ENCODE measurements at regions not wholly inside any gene's neighbourhood (a gene's known extent, or its start where the extent isn't known, plus 50 kb on each side); places are given as distances from the start of the nearest gene placed in this dataset.
A peak's percentile ranks its signal among the peaks of the same experiment; 100 is the strongest.

GRCh38 chr15:66921319-66921915 is 144.0 kb upstream of the SMAD3 start:
- WGBS, 3 donors = 20 to 31% (median 22%) methylated on average over 6 of the region's 6 CpGs
- Histone ChIP-seq H3K36me3 (ENCODE audit: control insufficient read depth in 3 of 3, insufficient read depth in 2 of 3, low read depth in 1 of 3, low read length in 3 of 3) (no peaks in the 10 kb centered on the region), H3K4me1 (ENCODE audit: control insufficient read depth in 3 of 3, insufficient read depth in 2 of 3, low read depth in 1 of 3, low read length in 2 of 3) (no peaks in the 10 kb centered on the region), H3K27ac (ENCODE audit: low read depth in 1 of 3, low read length in 2 of 3) (no peak overlapping the region), H3K27me3 (ENCODE audit: control insufficient read depth in 3 of 3, insufficient read depth in 3 of 3, low read length in 3 of 3) (peaks cover 0 to 6% (median 0%) of the 10 kb centered on the region in 3 donors), H3K4me3 (ENCODE audit: low read depth in 1 of 3, low read length in 3 of 3) (no peak overlapping the region), H3K9me3 (ENCODE audit: control insufficient read depth in 2 of 2, insufficient read depth in 1 of 2, low read depth in 1 of 2, low read length in 1 of 2) (peaks cover 0 to 17% of the 10 kb centered on the region in 2 donors)
- FAIRE-seq (no peak), DNase-seq (peak in 1 of 2 donors; percentile 28)

GRCh38 chr15:66922608-66923007 is 142.8 kb upstream of the SMAD3 start:
- no peak for FAIRE-seq
- Histone ChIP-seq H3K36me3 (ENCODE audit: control insufficient read depth in 3 of 3, insufficient read depth in 2 of 3, low read depth in 1 of 3, low read length in 3 of 3) (no peaks in the 10 kb centered on the region), H3K27ac (ENCODE audit: low read depth in 1 of 3, low read length in 2 of 3) (no peak overlapping the region), H3K4me3 (ENCODE audit: low read depth in 1 of 3, low read length in 3 of 3) (no peak overlapping the region), H3K4me1 (ENCODE audit: control insufficient read depth in 3 of 3, insufficient read depth in 2 of 3, low read depth in 1 of 3, low read length in 2 of 3) (no peaks in the 10 kb centered on the region), H3K9me3 (ENCODE audit: control insufficient read depth in 2 of 2, insufficient read depth in 1 of 2, low read depth in 1 of 2, low read length in 1 of 2) (peaks cover 0 to 17% of the 10 kb centered on the region in 2 donors), H3K27me3 (ENCODE audit: control insufficient read depth in 3 of 3, insufficient read depth in 3 of 3, low read length in 3 of 3) (peaks cover 0 to 6% (median 0%) of the 10 kb centered on the region in 3 donors)
- no peak for DNase-seq
- 54 to 63% (median 54%) methylated on average over 3 of the region's 3 CpGs for WGBS, 3 donors

GRCh38 chr15:66923438-66923881 is 141.9 kb upstream of the SMAD3 start:
- Histone ChIP-seq H3K4me3 (ENCODE audit: low read depth in 1 of 3, low read length in 3 of 3) (no peak overlapping the region), H3K27ac (ENCODE audit: low read depth in 1 of 3, low read length in 2 of 3) (no peak overlapping the region), H3K36me3 (ENCODE audit: control insufficient read depth in 3 of 3, insufficient read depth in 2 of 3, low read depth in 1 of 3, low read length in 3 of 3) (no peaks in the 10 kb centered on the region), H3K27me3 (ENCODE audit: control insufficient read depth in 3 of 3, insufficient read depth in 3 of 3, low read length in 3 of 3) (peaks cover 0 to 6% (median 0%) of the 10 kb centered on the region in 3 donors), H3K4me1 (ENCODE audit: control insufficient read depth in 3 of 3, insufficient read depth in 2 of 3, low read depth in 1 of 3, low read length in 2 of 3) (no peaks in the 10 kb centered on the region), H3K9me3 (ENCODE audit: control insufficient read depth in 2 of 2, insufficient read depth in 1 of 2, low read depth in 1 of 2, low read length in 1 of 2) (peaks cover 0 to 14% of the 10 kb centered on the region in 2 donors)
- WGBS, 3 donors = 17 to 29% (median 23%) methylated on average over 7 of the region's 7 CpGs
- DNase-seq (peak; percentile 33 to 57), FAIRE-seq (no peak)

GRCh38 chr15:66924889-66925288 is 140.5 kb upstream of the SMAD3 start:
- no peaks in the 10 kb centered on the region for H3K36me3 ChIP-seq (ENCODE audit: control insufficient read depth in 3 of 3, insufficient read depth in 2 of 3, low read depth in 1 of 3, low read length in 3 of 3)
- DNase-seq (no peak), FAIRE-seq (no peak)
- no peak overlapping the region for H3K4me3 ChIP-seq (ENCODE audit: low read depth in 1 of 3, low read length in 3 of 3)
- H3K27me3 ChIP-seq (ENCODE audit: control insufficient read depth in 3 of 3, insufficient read depth in 3 of 3, low read length in 3 of 3) = peaks cover 0 to 2% (median 0%) of the 10 kb centered on the region in 3 donors
- H3K27ac ChIP-seq (ENCODE audit: low read depth in 1 of 3, low read length in 2 of 3) = no peak overlapping the region
- WGBS, 3 donors = 87 to 91% (median 87%) methylated on average over 3 of the region's 3 CpGs
- peaks cover 0 to 14% of the 10 kb centered on the region in 2 donors for H3K9me3 ChIP-seq (ENCODE audit: control insufficient read depth in 2 of 2, insufficient read depth in 1 of 2, low read depth in 1 of 2, low read length in 1 of 2)
- peaks cover 0 to 4% (median 0%) of the 10 kb centered on the region in 3 donors for H3K4me1 ChIP-seq (ENCODE audit: control insufficient read depth in 3 of 3, insufficient read depth in 2 of 3, low read depth in 1 of 3, low read length in 2 of 3)

GRCh38 chr15:66925721-66926120 is 139.7 kb upstream of the SMAD3 start:
- Histone ChIP-seq H3K4me1 (ENCODE audit: control insufficient read depth in 3 of 3, insufficient read depth in 2 of 3, low read depth in 1 of 3, low read length in 2 of 3) (peaks cover 0 to 12% (median 0%) of the 10 kb centered on the region in 3 donors), H3K4me3 (ENCODE audit: low read depth in 1 of 3, low read length in 3 of 3) (no peak overlapping the region), H3K9me3 (ENCODE audit: control insufficient read depth in 2 of 2, insufficient read depth in 1 of 2, low read depth in 1 of 2, low read length in 1 of 2) (peaks cover 0 to 14% of the 10 kb centered on the region in 2 donors), H3K36me3 (ENCODE audit: control insufficient read depth in 3 of 3, insufficient read depth in 2 of 3, low read depth in 1 of 3, low read length in 3 of 3) (no peaks in the 10 kb centered on the region), H3K27me3 (ENCODE audit: control insufficient read depth in 3 of 3, insufficient read depth in 3 of 3, low read length in 3 of 3) (peaks cover 0 to 2% (median 0%) of the 10 kb centered on the region in 3 donors), H3K27ac (ENCODE audit: low read depth in 1 of 3, low read length in 2 of 3) (no peak overlapping the region)
- WGBS, 3 donors = 83 to 89% (median 89%) methylated on average over 4 of the region's 4 CpGs
- FAIRE-seq (no peak), DNase-seq (no peak)

- Histone ChIP-seq H3K27me3 (ENCODE audit: control insufficient read depth in 3 of 3, insufficient read depth in 3 of 3, low read length in 3 of 3) (no peaks in the 10 kb centered on the region), H3K27ac (ENCODE audit: low read depth in 1 of 3, low read length in 2 of 3) (no peak overlapping the region), H3K36me3 (ENCODE audit: control insufficient read depth in 3 of 3, insufficient read depth in 2 of 3, low read depth in 1 of 3, low read length in 3 of 3) (no peaks in the 10 kb centered on the region), H3K9me3 (ENCODE audit: control insufficient read depth in 2 of 2, insufficient read depth in 1 of 2, low read depth in 1 of 2, low read length in 1 of 2) (peaks cover 0 to 9% of the 10 kb centered on the region in 2 donors), H3K4me3 (ENCODE audit: low read depth in 1 of 3, low read length in 3 of 3) (no peak overlapping the region), H3K4me1 (ENCODE audit: control insufficient read depth in 3 of 3, insufficient read depth in 2 of 3, low read depth in 1 of 3, low read length in 2 of 3) (peaks cover 0 to 27% (median 2%) of the 10 kb centered on the region in 3 donors)
- FAIRE-seq = no peak
- 61 to 63% (median 61%) methylated on average over 4 of the region's 4 CpGs for WGBS, 3 donors
- DNase-seq = no peak
These were observed 138.0 kb upstream of the SMAD3 start for GRCh38 chr15:66927201-66928077.

GRCh38 chr15:66928101-66928500 is 137.3 kb upstream of the SMAD3 start:
- Histone ChIP-seq H3K4me1 (ENCODE audit: control insufficient read depth in 3 of 3, insufficient read depth in 2 of 3, low read depth in 1 of 3, low read length in 2 of 3) (peaks cover 0 to 29% (median 2%) of the 10 kb centered on the region in 3 donors), H3K27me3 (ENCODE audit: control insufficient read depth in 3 of 3, insufficient read depth in 3 of 3, low read length in 3 of 3) (no peaks in the 10 kb centered on the region), H3K9me3 (ENCODE audit: control insufficient read depth in 2 of 2, insufficient read depth in 1 of 2, low read depth in 1 of 2, low read length in 1 of 2) (peaks cover 0 to 3% of the 10 kb centered on the region in 2 donors), H3K36me3 (ENCODE audit: control insufficient read depth in 3 of 3, insufficient read depth in 2 of 3, low read depth in 1 of 3, low read length in 3 of 3) (no peaks in the 10 kb centered on the region), H3K4me3 (ENCODE audit: low read depth in 1 of 3, low read length in 3 of 3) (no peak overlapping the region), H3K27ac (ENCODE audit: low read depth in 1 of 3, low read length in 2 of 3) (no peak overlapping the region)
- FAIRE-seq (no peak), DNase-seq (peak in 1 of 2 donors; percentile 21)

- H3K36me3 ChIP-seq (ENCODE audit: control insufficient read depth in 3 of 3, insufficient read depth in 2 of 3, low read depth in 1 of 3, low read length in 3 of 3) = no peaks in the 10 kb centered on the region
- H3K27ac ChIP-seq (ENCODE audit: low read depth in 1 of 3, low read length in 2 of 3) = no peak overlapping the region
- DNase-seq = no peak
- H3K27me3 ChIP-seq (ENCODE audit: control insufficient read depth in 3 of 3, insufficient read depth in 3 of 3, low read length in 3 of 3) = no peaks in the 10 kb centered on the region
- peaks cover 0 to 29% (median 2%) of the 10 kb centered on the region in 3 donors for H3K4me1 ChIP-seq (ENCODE audit: control insufficient read depth in 3 of 3, insufficient read depth in 2 of 3, low read depth in 1 of 3, low read length in 2 of 3)
- H3K9me3 ChIP-seq (ENCODE audit: control insufficient read depth in 2 of 2, insufficient read depth in 1 of 2, low read depth in 1 of 2, low read length in 1 of 2) = peaks cover 0 to 7% of the 10 kb centered on the region in 2 donors
- 95 to 100% (median 97%) methylated on average over 1 of the region's 1 CpG for WGBS, 3 donors
- FAIRE-seq = no peak
- H3K4me3 ChIP-seq (ENCODE audit: low read depth in 1 of 3, low read length in 3 of 3) = no peak overlapping the region
These were observed 136.6 kb upstream of the SMAD3 start for GRCh38 chr15:66928784-66929183.
